Pancreas (tissue), 10 donors: ENCODE measurements at regions not wholly inside any gene's neighbourhood (a gene's known extent, or its start where the extent isn't known, plus 50 kb on each side); places are given as distances from the start of the nearest gene placed in this dataset.
A peak's percentile ranks its signal among the peaks of the same experiment; 100 is the strongest.

Source experiments
- ATAC-seq, 4 donors: fragments of 200-7000 bp; cut with Tn5 transposase; one replicate each; pipeline versions ENCODE4 v1.8.0 to v1.9.1; 2020; ENCODE audit warnings: mild to moderate bottlenecking in 4 of 4, moderate library complexity in 4 of 4
- DNase-seq, 6 donors: peaks; one replicate each; pipeline ENCODE4 v3.0.0-alpha.2; 2020
- FAIRE-seq: peaks from 2 replicates; lab custom pipeline; 2012; peaks lifted over from hg19 to GRCh38; lab: Jason Lieb, UNC
- H3K27ac ChIP-seq, 4 donors: fragments of 200-600 bp; sonication (generic); 1 replicate in 3 of 4; 2 replicates in 1 of 4; pipeline versions ENCODE4 v1.5.0 to v1.8.0; 2020
- H3K27me3 ChIP-seq, 4 donors: fragments of 200-600 bp; one replicate each; pipeline ENCODE4 v1.8.0; 2021
- H3K36me3 ChIP-seq, 3 donors: fragments of 200-600 bp; sonication (generic) in 1 of 3; one replicate each; pipeline versions ENCODE4 v1.5.0 to v1.8.0; 2020 to 2021
- H3K4me1 ChIP-seq, 3 donors: fragments of 200-600 bp; one replicate each; pipeline ENCODE4 v1.8.0; 2021
- H3K4me3 ChIP-seq, 4 donors: fragments of 200-600 bp; sonication (generic) in 2 of 4; one replicate each; pipeline versions ENCODE4 v1.5.0 to v1.8.0; 2020 to 2021
- H3K9me3 ChIP-seq, 4 donors: fragments of 200-600 bp; one replicate each; pipeline ENCODE4 v1.8.0; 2021
- CTCF ChIP-seq, 4 donors: fragments of 200-600 bp; sonication (generic) in 3 of 4; IDR thresholded peaks; one replicate each; pipeline versions ENCODE4 v1.5.0 to v1.8.0; 2021; ENCODE audit warnings: antibody characterized with exemption in 4 of 4
- WGBS, 2 donors: extraction: QIAGEN DNeasy Blood & Tissue Kit; methylation state at CpG; one replicate each; pipeline ENCODE4 v1.1.7; 2013; 5-methylcytosine and 5-hydroxymethylcytosine counted together
- intact Hi-C, 3 donors: fragments of 100-400 bp; cut with DNase I; formaldehyde crosslinking; loops; one replicate each; pipeline versions ENCODE4 v1.11.1 to v1.14.2; 2022
- donor health status: healthy with polysubstance abuse.
- donor health status: DM: no; HTN: no; CAD: no; lungs with moderate emphysema.
- donor health status: DM: no; HTN: no; CAD: no.
- donor health status: control.
- donor health status: control.
- donor health status: Bipolar disorder and iron deficiency.
- donor health status: DM: yes; HTN: yes; CAD: no.
- donor health status: DM: no; HTN: no; CAD: no.
- donor health status: DM: no; HTN: no; CAD: no.
- donor health status: DM: yes; HTN: yes; CAD: no.

- DNase-seq (peak in 2 of 6 donors; percentile 43 to 46), ATAC-seq (peak in 3 of 4 donors; percentile 83 to 93 (median 84)), FAIRE-seq (no peak)
- Histone ChIP-seq H3K4me3 (no peak overlapping the region), H3K36me3 (no peaks in the 10 kb centered on the region), H3K27me3 (no peaks in the 10 kb centered on the region), H3K4me1 (peaks cover 0 to 4% (median 3%) of the 10 kb centered on the region in 3 donors), H3K27ac (no peak overlapping the region), H3K9me3 (no peaks in the 10 kb centered on the region)
- intact Hi-C loops, result no loop called here
- 12 to 38% methylated on average over 4 of the region's 4 CpGs for WGBS, 2 donors
- peak; percentile 28 to 61 (median 50) for TF ChIP-seq CTCF (IDR thresholded peaks at IDR 0.05)
Observed at GRCh38 chr11:23021287-23021863, 161.1 kb upstream of the CCDC179 start.

GRCh38 chr11:23022854-23023253 lies 162.6 kb upstream of the CCDC179 start:
- FAIRE-seq, result no peak

GRCh38 chr11:23023319-23023718 lies 163.0 kb upstream of the CCDC179 start:
- WGBS, 2 donors, result 79 to 88% methylated on average over 2 of the region's 2 CpGs
- Histone ChIP-seq H3K4me1 (peaks cover 0 to 4% (median 3%) of the 10 kb centered on the region in 3 donors), H3K36me3 (no peaks in the 10 kb centered on the region), H3K27ac (no peak overlapping the region), H3K4me3 (no peak overlapping the region), H3K27me3 (no peaks in the 10 kb centered on the region), H3K9me3 (no peaks in the 10 kb centered on the region)
- no peak for TF ChIP-seq CTCF (IDR thresholded peaks at IDR 0.05)
- no peak for FAIRE-seq
- intact Hi-C loops, result no loop called here
- no peak for ATAC-seq
- no peak for DNase-seq

More at GRCh38 chr11:23022854-23023253, 162.6 kb upstream of the CCDC179 start:
- intact Hi-C loops, result no loop called here
- WGBS, 2 donors, result 83 to 85% methylated on average over 3 of the region's 3 CpGs
- Histone ChIP-seq H3K4me3 (no peak overlapping the region), H3K36me3 (no peaks in the 10 kb centered on the region), H3K27ac (no peak overlapping the region), H3K27me3 (no peaks in the 10 kb centered on the region), H3K4me1 (peaks cover 0 to 4% (median 3%) of the 10 kb centered on the region in 3 donors), H3K9me3 (no peaks in the 10 kb centered on the region)
- ATAC-seq, result no peak
- no peak for DNase-seq
- TF ChIP-seq CTCF (IDR thresholded peaks at IDR 0.05), result no peak

- WGBS, 2 donors, result 77 to 88% methylated on average over 3 of the region's 3 CpGs
- no peak overlapping the region for H3K27ac ChIP-seq
- ATAC-seq (no peak), DNase-seq (no peak), FAIRE-seq (no peak)
- intact Hi-C loops, result no loop called here
- H3K9me3 ChIP-seq, result no peaks in the 10 kb centered on the region
- H3K27me3 ChIP-seq, result no peaks in the 10 kb centered on the region
- no peaks in the 10 kb centered on the region for H3K4me1 ChIP-seq
- no peaks in the 10 kb centered on the region for H3K36me3 ChIP-seq
- H3K4me3 ChIP-seq, result no peak overlapping the region
- TF ChIP-seq CTCF (IDR thresholded peaks at IDR 0.05), result no peak
Observed at GRCh38 chr11:23041001-23041503, 180.8 kb upstream of the CCDC179 start.

- no peak for TF ChIP-seq CTCF (IDR thresholded peaks at IDR 0.05)
- Histone ChIP-seq H3K4me1 (no peaks in the 10 kb centered on the region), H3K27me3 (no peaks in the 10 kb centered on the region), H3K9me3 (no peaks in the 10 kb centered on the region), H3K27ac (no peak overlapping the region), H3K36me3 (no peaks in the 10 kb centered on the region), H3K4me3 (no peak overlapping the region)
- no peak for ATAC-seq
- no peak for FAIRE-seq
- no peak for DNase-seq
- intact Hi-C loops, result no loop called here
Observed at GRCh38 chr11:23058656-23059055, 198.4 kb upstream of the CCDC179 start.
